Suppressor macrophage treated with lipopolysaccharide for 1 hour (primary cell): ENCODE measurements at regions not wholly inside any gene's neighbourhood (a gene's known extent, or its start where the extent isn't known, plus 50 kb on each side); places are given as distances from the start of the nearest gene placed in this dataset.
"Not testable (repeated sequence)": the region's sequence is repeated elsewhere in the genome, so short reads cannot be mapped to it uniquely, and the experiment has no call there.

Experiments
- DNase-seq, 3 donors: peaks; one replicate each; pipeline ENCODE4 v3.0.0-alpha.2; 2020 to 2022

GRCh38 chr11:16528639-16529038, 172.3 kb upstream of the SOX6 start:
- DNase-seq: no peak

DNA sequence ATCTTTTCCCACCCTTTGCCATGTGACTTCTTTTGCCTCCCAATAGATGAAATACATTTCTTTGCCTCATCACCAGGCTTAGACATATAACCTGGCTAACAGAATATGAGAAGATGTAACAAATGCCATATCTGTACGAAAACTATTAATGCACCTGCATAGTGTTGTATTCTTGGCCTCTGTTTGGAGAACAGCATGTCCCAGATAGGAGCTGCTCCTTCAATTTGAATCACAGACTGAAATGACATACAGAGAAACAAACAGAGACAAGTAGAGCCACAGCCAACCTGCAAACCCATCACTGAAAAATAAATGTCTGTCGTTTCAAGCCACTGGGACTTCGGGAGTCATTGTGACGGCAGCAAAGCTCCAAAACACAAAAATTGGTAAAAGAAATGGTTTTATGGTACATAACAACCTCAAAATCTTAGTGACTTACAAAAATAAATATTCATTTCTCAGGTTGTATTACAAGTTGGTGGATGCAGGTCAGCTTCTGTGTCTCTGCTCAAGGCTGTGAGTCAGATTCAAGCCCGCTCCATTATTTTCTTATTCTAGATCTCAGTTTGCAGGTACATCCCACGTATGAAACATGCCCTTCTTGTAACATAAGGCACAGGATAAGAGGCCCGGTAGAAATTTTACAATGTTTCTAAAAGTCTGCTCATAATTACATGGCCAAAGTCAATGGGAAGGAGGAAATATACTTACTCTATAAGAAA, 171.3 kb upstream of the SOX6 start:
- DNase-seq: no peak

- DNase-seq: no peak
Observed at GRCh38 chr11:16526947-16527346, 170.6 kb upstream of the SOX6 start.

- not testable (repeated sequence) for DNase-seq
Observed at GRCh38 chr11:16520713-16521112, 164.4 kb upstream of the SOX6 start.

- DNase-seq: no peak
Observed at GRCh38 chr11:16512899-16513241, 156.5 kb upstream of the SOX6 start.

DNA sequence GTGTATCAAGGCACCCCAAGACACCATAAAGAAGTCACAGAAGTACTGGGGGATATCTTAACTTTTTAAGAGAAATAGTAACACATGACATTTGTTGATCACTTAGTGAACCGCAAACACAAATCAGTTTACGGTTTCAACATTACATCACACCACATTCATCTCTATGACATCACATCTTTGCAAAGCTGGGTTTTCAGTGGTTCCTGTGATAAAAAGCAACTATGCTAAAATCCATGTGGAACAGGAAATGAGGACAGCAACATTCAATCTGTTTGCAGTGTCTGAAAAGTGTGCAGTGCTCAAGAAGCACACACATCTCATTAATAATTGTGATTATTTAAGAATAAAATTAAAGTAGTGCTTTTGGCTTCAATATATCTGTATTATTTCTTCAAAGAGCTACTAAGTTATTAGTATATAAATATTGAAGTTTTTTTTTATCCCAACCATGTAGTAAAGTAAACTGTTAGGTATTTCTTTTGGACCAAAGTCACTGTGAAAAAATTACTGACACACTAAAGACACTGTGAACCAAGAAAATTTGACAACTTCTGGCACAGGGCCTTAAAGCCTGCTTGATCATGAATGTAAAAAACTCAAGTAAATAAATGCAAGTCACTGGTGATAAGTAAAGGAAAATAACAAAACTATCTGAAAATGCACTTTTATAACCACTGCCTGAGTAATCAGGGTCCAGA, 156.0 kb upstream of the SOX6 start:
- no peak for DNase-seq

GRCh38 chr11:16511116-16512114, 155.1 kb upstream of the SOX6 start:
- no peak for DNase-seq

DNA sequence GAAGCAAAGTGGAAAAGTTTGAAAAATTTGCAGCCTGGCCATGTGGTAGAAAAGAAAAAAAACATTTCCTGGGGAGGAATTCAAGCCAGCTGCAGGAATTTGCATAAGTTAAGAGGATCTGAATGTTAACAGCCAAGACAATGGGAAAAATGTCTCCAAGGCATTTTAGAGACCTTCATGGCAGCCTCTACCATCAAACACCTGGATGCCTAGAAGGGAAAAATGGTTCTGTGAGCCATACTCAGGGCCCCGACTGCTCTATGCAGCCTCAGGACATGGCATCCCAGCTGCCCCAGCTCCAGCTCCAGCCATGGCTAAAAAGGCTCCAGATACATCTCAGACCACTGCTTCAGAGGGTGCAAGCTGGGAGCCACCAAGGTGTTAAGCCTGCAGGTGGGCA, 149.1 kb upstream of the SOX6 start:
- no peak for DNase-seq

GRCh38 chr11:16503891-16504290, 147.5 kb upstream of the SOX6 start:
- not testable (repeated sequence) for DNase-seq

GRCh38 chr11:16494918-16495691, 138.8 kb upstream of the SOX6 start:
- no peak for DNase-seq

- no peak for DNase-seq
Observed at GRCh38 chr11:16484434-16484833, 128.1 kb upstream of the SOX6 start.

DNA sequence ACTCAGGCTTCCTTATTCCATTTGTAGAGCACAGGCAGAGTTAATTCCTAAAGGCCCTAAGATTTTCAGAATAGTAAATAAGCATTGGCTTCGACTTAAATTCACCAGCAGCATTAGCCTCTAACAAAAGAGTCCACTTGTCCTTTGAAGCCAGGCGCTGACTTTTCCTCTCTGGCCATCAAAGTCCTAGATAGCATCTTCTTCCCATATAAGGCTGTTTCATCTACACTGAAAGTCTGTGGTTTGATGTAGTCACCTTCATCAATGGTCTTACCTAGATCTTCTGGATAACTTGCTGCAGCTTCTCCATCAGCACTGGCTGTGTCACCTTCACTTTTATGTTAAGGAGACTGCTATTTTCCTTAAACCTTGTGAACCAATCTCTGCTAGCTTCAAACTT, 118.3 kb upstream of the SOX6 start:
- DNase-seq: no peak

- no peak for DNase-seq
Observed at GRCh38 chr11:16469968-16470367, 113.6 kb upstream of the SOX6 start.

DNA sequence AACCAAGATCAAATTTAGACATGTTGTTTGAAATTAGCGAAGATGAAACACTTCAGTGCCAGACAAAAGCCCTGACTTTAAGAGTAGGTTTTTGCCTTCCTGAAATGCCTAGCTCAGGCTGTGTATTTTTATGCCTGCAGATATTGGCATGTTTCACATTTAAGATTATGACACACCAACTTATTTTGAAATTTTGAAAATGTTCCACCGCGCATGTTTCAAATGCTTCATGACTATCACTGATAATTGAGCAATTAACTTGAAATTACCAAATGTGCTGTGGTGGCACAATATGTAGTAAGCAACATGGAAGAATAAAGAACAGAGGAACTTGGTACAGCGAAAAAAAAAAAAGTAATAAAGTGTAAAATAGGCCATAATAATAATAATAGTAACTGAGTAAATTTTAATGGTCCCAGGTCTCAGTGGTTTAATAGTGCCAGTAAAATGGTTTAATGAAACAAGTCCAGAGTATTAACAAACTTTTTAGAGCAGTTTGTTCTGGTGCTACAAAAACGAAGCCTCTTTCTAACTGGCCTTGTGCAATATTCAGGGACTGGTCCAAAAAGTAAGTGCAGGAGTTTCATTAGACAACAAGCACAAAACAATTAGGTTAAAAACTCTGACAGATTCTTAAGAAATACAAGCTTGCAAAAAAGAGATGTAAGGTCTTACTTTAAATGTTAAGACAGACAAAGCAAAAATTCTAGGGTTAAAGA, 112.5 kb upstream of the SOX6 start:
- no peak for DNase-seq

DNA sequence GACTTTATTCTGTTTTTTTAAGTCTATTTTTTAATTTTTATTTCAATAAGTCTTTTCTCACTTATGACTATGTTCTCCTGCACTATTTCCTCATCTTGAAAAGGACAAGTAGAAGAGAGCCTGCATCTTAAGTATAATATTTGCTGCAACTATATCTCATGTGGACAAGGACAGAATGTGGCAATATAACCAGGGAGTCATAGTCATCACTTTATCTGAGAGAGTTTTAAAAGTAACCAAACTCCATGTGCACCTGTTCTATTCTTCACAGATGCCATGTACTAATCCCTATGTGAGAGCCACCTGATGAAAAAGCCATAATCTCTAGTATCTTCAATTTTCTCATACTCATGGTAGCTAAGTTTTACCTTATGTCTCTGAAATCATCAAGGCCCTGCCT, 104.2 kb upstream of the SOX6 start:
- no peak for DNase-seq

- DNase-seq: no peak
Observed at GRCh38 chr11:16456366-16456765, 100.0 kb upstream of the SOX6 start.

GRCh38 chr11:16454289-16454863, 98.0 kb upstream of the SOX6 start:
- no peak for DNase-seq

DNA sequence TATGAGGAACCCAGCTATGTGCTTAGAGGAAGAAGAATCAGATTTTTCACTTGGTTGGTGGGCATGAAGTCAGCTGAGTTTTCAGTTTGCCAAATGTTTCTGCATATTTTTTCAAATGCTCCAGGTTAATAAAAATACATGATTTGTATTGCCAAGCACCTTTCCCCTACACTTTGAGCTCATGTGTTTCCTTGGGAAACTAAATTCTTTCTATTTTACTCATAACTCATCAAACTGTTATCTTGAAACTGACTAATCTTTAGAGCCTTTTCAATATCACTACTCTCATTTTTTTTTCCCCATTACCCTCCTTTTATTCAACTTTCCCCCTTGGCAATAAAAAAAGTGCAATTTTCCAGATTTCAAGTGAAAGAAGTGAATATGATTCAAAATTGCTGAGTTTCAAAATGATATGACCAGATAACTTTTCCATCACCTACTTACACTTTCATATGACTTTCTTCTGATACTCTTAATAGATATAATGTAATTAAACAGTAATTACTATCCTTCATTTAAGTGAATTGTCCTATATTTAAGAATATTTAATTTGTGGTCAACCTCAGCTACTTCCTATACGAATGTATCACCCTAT, 91.9 kb upstream of the SOX6 start:
- no peak for DNase-seq

- no peak for DNase-seq
Observed at GRCh38 chr11:16441461-16441860, 85.1 kb upstream of the SOX6 start.

- DNase-seq: no peak
Observed at GRCh38 chr11:16440136-16440535, 83.8 kb upstream of the SOX6 start.

GRCh38 chr11:16434036-16434435, 77.7 kb upstream of the SOX6 start:
- no peak for DNase-seq
